Skin epidermis (tissue), 12 donors: ENCODE measurements at regions not wholly inside any gene's neighbourhood (a gene's known extent, or its start where the extent isn't known, plus 50 kb on each side); places are given as distances from the start of the nearest gene placed in this dataset.
A peak's percentile ranks its signal among the peaks of the same experiment; 100 is the strongest.

Source experiments
- H3K27ac ChIP-seq, 21 experiments: fragments of 200-600 bp; sonication (generic) in 11 of 21; one replicate each; pipeline ENCODE4 v1.5.0; 2020; ENCODE audit warnings: mild to moderate bottlenecking in 3 of 21, inconsistent platforms in 2 of 21, moderate library complexity in 2 of 21
- H3K4me3 ChIP-seq, 7 experiments: fragments of 200-600 bp; sonication (generic) in 2 of 7; one replicate each; pipeline ENCODE4 v1.5.0; 2020; ENCODE audit warnings: inconsistent platforms in 2 of 7, mild to moderate bottlenecking in 2 of 7, moderate library complexity in 1 of 7

DNA sequence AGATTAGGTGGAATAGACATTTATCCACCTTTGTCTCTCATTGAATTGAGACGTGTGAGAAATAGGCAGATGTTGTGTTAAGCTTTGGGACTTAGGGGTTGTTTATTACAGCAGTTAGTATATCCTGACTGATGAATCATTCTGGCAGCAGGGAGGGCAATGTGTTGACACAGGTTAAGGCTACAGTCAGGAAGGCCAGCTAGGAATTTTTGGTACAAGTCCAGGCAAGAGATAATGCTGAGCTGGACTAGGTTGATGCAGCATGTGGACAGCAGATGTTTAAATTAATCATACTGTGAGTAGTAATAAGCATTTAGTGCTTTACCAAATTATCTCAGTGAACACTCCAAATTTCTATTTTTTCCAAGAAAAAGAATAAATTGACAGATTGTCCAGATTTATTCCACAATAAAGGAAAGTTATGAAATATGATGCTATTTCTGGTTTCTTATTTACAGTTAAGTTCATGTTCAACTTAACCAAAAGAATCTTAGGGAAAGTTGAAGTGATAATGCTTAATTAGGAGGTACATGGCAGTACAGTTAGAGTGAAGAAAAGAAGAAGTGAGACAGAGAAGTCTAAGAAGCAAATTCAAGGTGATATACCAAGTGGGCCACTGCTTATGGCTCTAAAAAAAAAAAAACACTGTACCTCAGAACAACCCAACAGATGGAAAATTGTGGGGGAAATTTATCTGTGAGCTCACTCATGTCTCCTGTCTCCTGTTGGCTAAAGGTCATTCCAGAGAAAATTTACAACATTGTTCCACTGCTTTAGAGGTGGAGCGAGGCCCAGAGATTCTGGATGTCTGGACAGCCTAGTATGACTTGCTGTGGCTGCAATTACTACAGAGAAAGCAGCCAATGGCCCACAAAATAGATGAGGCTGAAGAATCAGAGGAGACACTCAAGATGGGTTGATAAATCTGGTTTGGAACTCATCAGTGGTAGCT, 102.7 kb upstream of the C21orf91 start:
- peak overlapping the region in 3 of 21 experiments; percentile 11 to 15 (median 12) for H3K27ac ChIP-seq
- H3K4me3 ChIP-seq: no peak overlapping the region

DNA sequence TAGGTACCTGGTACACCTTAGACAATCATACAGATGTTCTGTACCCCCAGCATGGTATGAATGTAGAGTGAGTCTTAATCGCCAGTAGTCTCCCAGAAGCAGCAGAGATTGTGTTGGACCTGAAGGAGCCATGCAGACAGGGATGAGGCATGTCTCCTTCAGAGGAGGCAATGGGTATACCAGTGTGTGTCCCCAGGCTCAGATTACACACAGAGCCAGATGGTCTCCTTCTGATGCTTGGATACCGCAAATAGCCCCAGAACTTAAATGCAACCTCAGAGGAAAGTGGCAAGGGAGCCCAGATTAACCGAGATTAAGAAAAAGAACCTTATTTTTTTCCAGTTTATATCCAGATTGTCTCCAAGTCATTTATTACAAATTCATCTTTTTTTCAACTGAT, 96.8 kb upstream of the C21orf91 start:
- H3K27ac ChIP-seq: no peak overlapping the region
- H3K4me3 ChIP-seq: no peak overlapping the region

DNA sequence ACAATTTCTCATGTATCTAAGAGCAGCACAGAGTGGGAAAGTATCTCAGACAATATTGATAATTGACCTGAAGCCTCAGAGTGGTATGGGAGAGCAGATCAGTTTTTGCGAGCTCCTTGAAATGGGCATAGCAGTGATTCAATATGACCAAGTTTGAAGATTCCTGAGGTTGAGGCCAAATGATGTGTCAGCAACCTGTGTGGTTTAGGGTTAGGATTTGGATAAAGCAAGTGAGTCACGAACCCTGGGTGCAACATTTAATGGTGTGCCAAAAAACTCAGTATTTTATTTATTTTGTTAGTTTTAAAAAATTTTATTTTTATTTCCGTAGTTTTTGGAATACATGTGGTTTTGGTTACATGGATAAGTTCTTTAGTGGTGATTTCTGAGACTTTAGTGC, 92.5 kb upstream of the C21orf91 start:
- H3K4me3 ChIP-seq: no peak overlapping the region
- H3K27ac ChIP-seq: no peak overlapping the region

DNA sequence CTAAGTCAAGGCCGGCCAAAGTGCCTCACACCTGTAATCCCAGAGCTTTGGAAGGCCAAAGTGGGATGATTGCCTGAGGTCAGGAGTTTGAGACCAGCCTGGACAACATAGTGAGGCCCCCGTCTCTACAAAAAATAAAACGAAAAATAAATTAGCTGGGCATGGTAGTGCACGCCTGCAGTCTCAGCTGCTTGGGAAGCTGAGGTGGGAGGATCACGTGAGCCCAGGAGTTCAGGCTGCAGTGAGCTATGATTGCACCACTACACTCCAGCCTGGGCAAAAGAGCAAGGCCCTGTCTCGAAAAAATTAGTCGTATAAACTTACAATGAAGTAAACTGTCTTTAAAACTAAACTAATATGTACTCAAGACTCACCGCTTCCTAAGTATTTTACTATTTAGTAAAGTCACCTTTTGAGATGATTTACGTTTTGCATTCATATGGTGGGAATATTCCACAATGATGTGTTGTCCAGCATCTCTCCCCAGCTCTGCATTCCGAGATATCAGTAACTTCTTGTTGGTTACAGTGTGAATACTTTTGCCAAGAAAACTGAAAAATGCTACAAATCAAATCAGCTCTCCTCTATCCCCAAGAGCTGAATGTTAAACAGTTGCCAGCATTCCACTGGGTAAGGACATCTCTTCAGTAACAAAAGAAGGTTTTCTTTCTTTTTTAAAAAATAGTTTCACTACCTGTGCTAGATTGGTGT, 84.9 kb upstream of the C21orf91 start:
- no peak overlapping the region for H3K27ac ChIP-seq
- no peak overlapping the region for H3K4me3 ChIP-seq

DNA sequence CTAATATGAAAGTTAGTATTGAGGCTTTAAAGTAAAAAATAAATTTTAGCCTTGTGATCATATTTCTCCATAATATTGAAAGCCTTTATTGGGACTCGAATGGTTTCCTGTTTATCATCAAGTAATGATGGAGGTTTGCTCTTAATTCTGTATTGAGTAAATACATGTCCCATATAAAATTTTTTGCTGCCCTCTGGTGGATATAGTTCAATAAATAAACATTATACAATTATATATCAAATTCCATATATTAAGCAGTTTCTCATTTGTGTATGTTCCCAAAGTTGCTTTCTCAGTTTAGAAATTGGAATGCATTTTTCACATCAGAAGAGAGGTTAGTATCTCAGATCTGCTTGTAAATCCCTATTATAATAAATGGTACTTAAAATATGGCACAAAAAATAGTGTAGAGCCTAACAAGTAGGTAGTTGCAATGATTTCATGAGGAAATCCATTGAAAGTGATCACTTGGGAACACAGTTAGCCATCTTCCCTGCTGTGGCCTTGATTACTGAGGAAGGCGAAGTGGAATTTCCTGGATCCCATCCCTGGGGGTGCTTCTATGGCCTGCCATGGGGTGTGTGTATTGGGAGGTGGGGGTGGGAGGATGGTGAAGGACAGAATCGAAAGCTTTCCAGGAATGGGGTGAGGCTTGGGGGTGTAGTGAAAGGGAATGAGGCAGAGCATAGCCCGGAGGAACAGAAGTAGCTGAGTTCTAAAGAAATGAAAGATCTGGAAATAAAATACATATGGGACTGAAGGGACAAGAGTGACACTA, 84.1 kb upstream of the C21orf91 start:
- Histone ChIP-seq H3K4me3 (no peak overlapping the region), H3K27ac (peak overlapping the region in 6 of 21 experiments; percentile 72 to 84 (median 82))

DNA sequence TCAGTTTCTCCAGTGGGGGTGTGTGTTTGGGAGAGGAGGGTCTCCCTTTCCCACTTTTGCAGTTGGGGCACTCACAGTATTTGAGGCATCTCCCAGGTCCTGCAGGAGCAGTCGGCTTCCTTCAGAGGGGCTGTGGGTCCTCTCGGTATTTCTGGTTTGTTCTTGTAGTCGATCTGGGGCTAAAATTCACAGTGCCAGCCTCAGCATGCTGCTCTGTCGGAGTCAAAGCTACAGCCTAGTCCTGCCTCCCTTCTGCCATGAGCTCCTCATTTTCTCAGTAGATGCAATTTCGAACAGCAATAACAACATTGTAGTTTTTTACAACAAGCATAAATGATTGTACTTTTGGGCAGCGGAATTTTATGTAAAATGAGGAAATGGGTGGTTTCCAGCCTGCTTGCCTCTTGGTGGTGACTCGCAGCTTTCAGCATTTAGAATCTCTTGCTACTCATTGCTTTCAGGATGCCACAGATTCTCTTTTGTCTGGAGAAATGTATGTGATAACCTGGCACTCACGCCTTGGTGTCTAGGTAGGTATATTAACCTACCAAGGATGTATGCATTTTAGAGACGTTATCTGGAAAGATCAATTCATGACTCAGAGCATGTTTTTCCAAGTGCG, 82.4 kb upstream of the C21orf91 start:
- peak overlapping the region in 20 of 21 experiments; percentile 2 to 87 (median 76) for H3K27ac ChIP-seq
- H3K4me3 ChIP-seq: peak overlapping the region in 2 of 7 experiments; percentile 10 to 11

DNA sequence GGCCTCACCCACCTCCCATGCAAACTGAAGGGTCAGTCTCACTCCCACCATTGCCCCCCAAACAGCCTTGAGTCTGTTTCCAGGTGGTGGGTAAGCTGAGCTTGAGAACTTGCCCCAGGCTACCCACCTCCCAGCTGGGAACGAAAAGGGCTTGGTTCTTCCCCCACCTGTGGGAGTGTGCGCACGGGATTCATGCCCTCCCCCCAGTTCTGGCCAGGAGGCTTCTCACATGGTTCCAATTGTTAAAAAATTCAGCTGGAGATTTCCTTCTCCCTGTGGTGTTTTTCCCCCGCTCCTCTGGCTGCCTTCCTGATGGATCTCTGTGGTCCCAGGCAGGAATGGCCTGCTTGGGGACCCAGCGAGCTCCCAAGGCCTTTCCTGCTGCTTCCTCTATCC, 81.8 kb upstream of the C21orf91 start:
- Histone ChIP-seq H3K4me3 (peak overlapping the region in 2 of 7 experiments; percentile 10 to 11), H3K27ac (peak overlapping the region in 20 of 21 experiments; percentile 2 to 87 (median 76))

DNA sequence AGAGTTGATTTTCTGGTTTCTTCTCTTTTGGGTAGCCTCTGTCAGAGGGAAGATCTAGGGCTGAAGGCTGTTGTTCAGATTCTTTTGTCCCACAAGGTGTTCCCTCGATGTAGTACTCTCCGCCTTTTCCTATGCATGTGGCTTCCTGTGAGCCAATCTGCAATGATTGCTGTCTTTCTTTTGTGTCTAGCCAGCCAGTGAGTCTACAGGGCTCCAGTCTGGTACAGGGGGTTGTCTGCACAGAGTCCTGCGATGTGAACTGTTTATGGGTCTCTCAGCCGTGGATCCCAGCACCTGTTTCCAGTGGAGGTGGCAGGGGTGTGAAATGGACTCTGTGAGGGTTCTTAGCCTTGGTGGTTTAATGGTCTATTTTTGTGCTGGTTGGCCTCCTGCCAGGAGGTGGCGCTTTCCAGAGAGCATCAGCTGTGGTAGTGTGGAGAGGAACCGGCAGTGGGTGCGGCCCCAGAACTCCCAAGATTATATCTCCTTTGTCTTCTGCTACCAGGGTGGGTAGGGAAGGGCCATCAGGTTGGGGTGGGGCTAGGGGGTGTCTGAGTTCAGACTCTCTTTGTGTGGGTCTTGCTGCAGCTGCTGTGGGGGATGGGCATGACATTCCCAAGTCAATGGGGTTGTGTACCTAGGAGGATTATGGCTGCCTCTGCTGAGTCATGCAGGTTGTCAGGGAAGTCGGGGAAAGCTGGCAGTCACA, 81.3 kb upstream of the C21orf91 start:
- H3K27ac ChIP-seq: peak overlapping the region in 20 of 21 experiments; percentile 2 to 87 (median 76)

DNA sequence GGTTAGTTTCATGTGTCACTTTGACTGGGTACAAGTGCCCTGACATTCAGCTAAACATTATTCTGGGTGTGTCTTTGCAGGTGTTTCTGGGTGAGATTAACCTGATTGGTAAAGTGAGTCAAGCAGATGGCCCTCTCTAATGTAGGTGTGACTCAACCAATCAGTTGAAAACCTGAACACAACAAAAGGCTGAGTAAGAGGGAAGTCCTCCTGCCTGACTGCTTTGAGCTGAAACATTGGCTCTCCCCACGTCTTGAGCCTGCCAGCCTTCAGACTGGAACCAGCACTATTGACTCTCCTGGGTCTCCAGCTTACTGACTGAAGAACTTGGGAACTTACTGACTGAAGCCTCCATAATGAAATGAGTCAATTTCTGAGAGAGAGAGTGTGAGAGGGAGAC, 70.0 kb upstream of the C21orf91 start:
- H3K4me3 ChIP-seq: no peak overlapping the region

More for the DNA sequence above, 81.3 kb upstream of the C21orf91 start:
- peak overlapping the region in 1 of 7 experiments; percentile 10 for H3K4me3 ChIP-seq

DNA sequence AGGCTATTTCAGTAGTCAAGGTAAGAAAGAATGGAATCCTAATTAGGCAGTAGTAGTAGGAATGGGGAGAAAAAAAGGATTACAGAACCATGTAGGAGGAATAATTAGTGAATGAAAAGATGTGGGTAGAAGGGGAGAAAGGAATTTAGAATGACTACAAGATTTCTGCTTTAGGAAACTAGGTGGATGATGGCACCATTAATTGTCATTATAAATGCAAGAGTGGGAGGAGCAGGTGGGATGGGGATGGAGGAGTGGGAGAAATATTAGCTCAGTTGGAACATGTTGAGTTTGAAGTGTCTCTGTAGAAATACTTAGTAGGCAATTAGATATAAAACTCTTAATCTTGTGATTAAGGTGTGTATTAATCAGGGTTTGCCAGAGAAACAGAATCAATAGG, 50.0 kb upstream of the C21orf91 start:
- H3K4me3 ChIP-seq: no peak overlapping the region
- H3K27ac ChIP-seq: no peak overlapping the region

More for the DNA sequence above, 70.0 kb upstream of the C21orf91 start:
- peak overlapping the region in 3 of 21 experiments; percentile 1 to 43 (median 18) for H3K27ac ChIP-seq
